RWPE2 (cell line): ENCODE measurements at regions not wholly inside any gene's neighbourhood (a gene's known extent, or its start where the extent isn't known, plus 50 kb on each side); places are given as distances from the start of the nearest gene placed in this dataset.

Source experiments
- ATAC-seq: fragments of 200-7000 bp; cut with Tn5 transposase; 3 replicates; pipeline ENCODE4 v1.9.1; 2021; ENCODE audit warnings: low read depth
- DNase-seq: peaks from one replicate; pipeline ENCODE4 v3.0.0-alpha.2; 2020; ENCODE audit warnings: low spot score
- H3K27ac ChIP-seq: fragments of 450-650 bp; 2 replicates; pipeline ENCODE4 v1.5.1; 2017; ENCODE audit warnings: mild to moderate bottlenecking; ENCODE audit not compliant: poor library complexity, severe bottlenecking
- H3K27me3 ChIP-seq: fragments of 250-450 bp; sonication (Bioruptor Pico); 2 replicates; pipeline ENCODE4 v1.5.1; 2021; ENCODE audit warnings: mild to moderate bottlenecking, moderate library complexity; ENCODE audit not compliant: insufficient read depth, poor library complexity, severe bottlenecking
- H3K36me3 ChIP-seq: fragments of 250-450 bp; sonication (Bioruptor Pico); 2 replicates; pipeline ENCODE4 v1.5.1; 2020; ENCODE audit warnings: low read depth, mild to moderate bottlenecking, moderate library complexity
- H3K4me1 ChIP-seq: fragments of 250-450 bp; sonication (Bioruptor Pico); 2 replicates; pipeline ENCODE4 v1.5.1; 2021; ENCODE audit warnings: mild to moderate bottlenecking, moderate library complexity; ENCODE audit not compliant: insufficient read depth, poor library complexity, severe bottlenecking
- H3K4me3 ChIP-seq: fragments of 250-450 bp; sonication (Bioruptor Pico); 2 replicates; pipeline ENCODE4 v1.5.1; 2021; ENCODE audit warnings: mild to moderate bottlenecking, moderate library complexity; ENCODE audit not compliant: severe bottlenecking
- H3K9me3 ChIP-seq: fragments of 250-450 bp; sonication (Bioruptor Pico); 2 replicates; pipeline ENCODE4 v1.5.1; 2021; ENCODE audit warnings: mild to moderate bottlenecking, moderate library complexity; ENCODE audit not compliant: severe bottlenecking
- CTCF ChIP-seq: fragments of 450-650 bp; IDR thresholded peaks from one replicate; pipeline ENCODE4 v1.5.1; 2017; ENCODE audit warnings: mild to moderate bottlenecking, moderate library complexity; ENCODE audit not compliant: poor library complexity, severe bottlenecking

GRCh38 chr20:48096957-48097890 lies 311.9 kb upstream of the SULF2 start:
- no peaks in the 10 kb centered on the region for H3K9me3 ChIP-seq
- ATAC-seq = no peak
- H3K4me3 ChIP-seq = no peak overlapping the region
- no peaks in the 10 kb centered on the region for H3K27me3 ChIP-seq
- TF ChIP-seq CTCF = no peak
- peaks cover 16% of the 10 kb centered on the region for H3K4me1 ChIP-seq
- peak; percentile 75 for DNase-seq
- no peaks in the 10 kb centered on the region for H3K36me3 ChIP-seq
- H3K27ac ChIP-seq = no peak overlapping the region

- ATAC-seq (no peak), DNase-seq (peak; percentile 66)
- no peak overlapping the region for H3K4me3 ChIP-seq
- peaks cover 16% of the 10 kb centered on the region for H3K4me1 ChIP-seq
- TF ChIP-seq CTCF = no peak
- H3K9me3 ChIP-seq = no peaks in the 10 kb centered on the region
- H3K27ac ChIP-seq = no peak overlapping the region
- H3K36me3 ChIP-seq = no peaks in the 10 kb centered on the region
- no peaks in the 10 kb centered on the region for H3K27me3 ChIP-seq
Measured at GRCh38 chr20:48096212-48096875, 311.1 kb upstream of the SULF2 start.

- Histone ChIP-seq H3K9me3 (no peaks in the 10 kb centered on the region), H3K27me3 (no peaks in the 10 kb centered on the region), H3K4me1 (peaks cover 16% of the 10 kb centered on the region), H3K27ac (no peak overlapping the region), H3K4me3 (no peak overlapping the region), H3K36me3 (no peaks in the 10 kb centered on the region)
- DNase-seq (no peak), ATAC-seq (no peak)
- no peak for TF ChIP-seq CTCF
Measured at GRCh38 chr20:48094944-48095343, 309.7 kb upstream of the SULF2 start.

- Histone ChIP-seq H3K9me3 (no peaks in the 10 kb centered on the region), H3K4me3 (no peak overlapping the region), H3K27ac (no peak overlapping the region), H3K36me3 (no peaks in the 10 kb centered on the region), H3K4me1 (peaks cover 9% of the 10 kb centered on the region), H3K27me3 (no peaks in the 10 kb centered on the region)
- DNase-seq = no peak
- TF ChIP-seq CTCF = no peak
- no peak for ATAC-seq
Measured at GRCh38 chr20:48094196-48094749, 309.0 kb upstream of the SULF2 start.
